GM21423 (cell line): ENCODE measurements at regions not wholly inside any gene's neighbourhood (a gene's known extent, or its start where the extent isn't known, plus 50 kb on each side); places are given as distances from the start of the nearest gene placed in this dataset.

Experiments
- ATAC-seq: cut with Tn5 transposase; IDR thresholded peaks from one replicate; pipeline ENCODE4 v1.9.1; 2021; ENCODE audit warnings: mild to moderate bottlenecking, moderate library complexity; ENCODE audit not compliant: unreplicated experiment

GRCh38 chr3:31135546-31135945 lies 241.1 kb upstream of the GADL1 start:
- ATAC-seq = no peak

GRCh38 chr3:31137718-31138465 lies 243.4 kb upstream of the GADL1 start:
- no peak for ATAC-seq

DNA sequence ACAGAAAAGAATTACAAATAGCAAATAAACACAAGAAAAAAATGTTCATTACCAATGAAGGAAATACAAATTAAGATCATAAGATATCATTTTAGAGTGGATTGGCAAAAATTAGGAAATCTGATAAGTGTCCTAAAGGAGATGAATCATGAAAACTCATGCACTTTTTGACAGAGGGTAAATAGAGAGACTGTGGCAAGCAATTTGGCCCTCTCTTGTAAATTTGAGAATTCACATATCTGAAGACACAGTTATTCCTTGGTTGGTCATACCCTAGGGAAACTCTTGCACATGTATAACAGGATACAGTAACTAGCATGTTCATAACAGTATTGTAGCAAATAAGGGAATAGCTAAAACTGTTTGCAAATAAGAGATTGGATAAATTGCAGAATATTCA lies 246.0 kb upstream of the GADL1 start:
- no peak for ATAC-seq

DNA sequence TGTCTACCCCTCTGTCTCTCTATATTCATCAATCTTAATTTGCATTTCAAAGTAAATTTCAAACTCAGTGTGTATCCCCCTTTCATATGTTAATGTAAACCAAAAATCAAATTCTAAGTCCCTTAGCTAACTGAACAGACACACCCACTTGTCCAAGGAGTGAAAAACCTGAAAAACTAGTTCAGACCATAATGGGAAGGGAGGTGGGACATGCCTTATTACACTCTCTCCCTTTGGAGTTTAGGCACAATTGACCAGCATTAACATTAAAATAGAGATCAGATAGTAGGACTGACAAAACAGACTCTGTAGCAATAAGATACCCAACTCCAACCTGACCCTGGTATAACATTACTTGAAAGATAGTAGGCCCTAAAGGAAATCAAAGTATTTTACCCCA lies 247.7 kb upstream of the GADL1 start:
- no peak for ATAC-seq

GRCh38 chr3:31142543-31142942 lies 248.1 kb upstream of the GADL1 start:
- no peak for ATAC-seq

DNA sequence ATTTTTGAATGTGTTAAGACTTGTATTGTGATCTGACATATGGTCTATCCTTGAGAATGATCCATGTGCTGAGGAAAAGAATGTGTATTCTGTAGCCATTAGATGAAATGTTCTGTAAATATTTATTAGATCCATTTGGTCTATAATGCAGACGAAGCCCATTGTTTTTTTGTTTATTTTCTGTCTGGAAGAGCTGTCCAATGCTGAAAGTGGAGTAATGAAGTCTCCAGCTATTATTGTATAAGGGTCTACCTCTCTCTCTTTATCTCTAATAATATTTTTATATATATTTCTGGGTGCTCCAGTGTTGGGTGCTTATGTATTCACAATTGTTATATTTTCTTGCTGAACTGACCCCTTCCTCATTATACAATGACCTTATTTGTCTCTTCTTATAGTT lies 250.6 kb upstream of the GADL1 start:
- ATAC-seq = no peak

DNA sequence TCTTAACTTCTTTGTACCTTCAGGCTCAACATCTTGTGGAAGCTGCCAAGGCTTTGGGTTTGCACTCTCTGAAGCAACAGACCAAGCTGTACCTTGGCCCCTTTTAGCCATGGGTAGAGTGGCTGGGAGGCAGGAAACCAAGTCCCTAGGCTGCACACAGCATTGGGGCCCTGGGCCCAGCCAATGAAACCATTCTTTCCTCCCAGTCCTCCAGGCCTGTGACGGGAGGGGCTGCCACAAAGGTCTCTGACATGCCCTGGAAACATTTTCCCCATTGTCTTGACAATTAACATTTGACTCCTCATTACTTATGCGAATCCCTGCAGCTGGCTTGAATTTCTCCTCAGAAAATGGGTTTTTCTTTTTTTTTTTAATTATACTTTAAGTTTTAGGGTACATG lies 253.1 kb upstream of the GADL1 start:
- no peak for ATAC-seq

- no peak for ATAC-seq
These were observed 262.7 kb upstream of the GADL1 start for GRCh38 chr3:31157047-31157694.

- ATAC-seq = no peak
These were observed 263.6 kb upstream of the GADL1 start for GRCh38 chr3:31157893-31158620.

DNA sequence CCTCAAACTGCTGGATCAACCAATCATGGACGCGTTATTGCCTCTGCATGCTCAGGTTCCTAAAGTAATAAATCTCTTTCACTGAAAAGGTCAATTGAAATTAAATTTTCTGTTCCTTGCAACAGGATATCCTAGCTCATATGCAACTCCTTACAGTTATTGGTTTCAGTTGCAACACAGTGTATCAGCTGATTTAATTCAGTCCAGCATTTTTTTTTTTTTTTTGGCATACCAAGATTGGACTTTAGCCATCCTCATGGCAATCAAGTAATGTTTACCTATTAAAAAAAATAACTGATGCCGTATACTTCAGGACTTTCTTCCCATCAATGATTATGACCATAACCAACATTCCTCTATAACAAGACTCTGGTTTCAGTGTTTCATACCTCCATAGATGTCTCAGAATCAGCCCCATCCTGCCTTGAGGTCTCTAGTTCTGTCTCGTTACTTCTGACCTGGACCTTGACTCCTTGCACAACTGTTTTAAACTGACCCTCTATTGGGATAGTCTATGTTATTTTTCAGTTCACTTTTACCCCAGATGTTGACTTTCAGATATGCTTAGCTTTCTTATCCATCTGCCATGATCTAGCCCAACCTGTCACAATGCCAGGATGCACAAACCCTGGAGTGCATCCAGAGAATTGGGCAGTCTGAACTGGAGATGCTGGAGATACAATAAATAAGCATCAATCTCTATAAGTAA lies 265.0 kb upstream of the GADL1 start:
- ATAC-seq = no peak

GRCh38 chr3:31161889-31162288 lies 267.4 kb upstream of the GADL1 start:
- ATAC-seq = no peak

GRCh38 chr3:31164381-31164780 lies 269.9 kb upstream of the GADL1 start:
- ATAC-seq = no peak

DNA sequence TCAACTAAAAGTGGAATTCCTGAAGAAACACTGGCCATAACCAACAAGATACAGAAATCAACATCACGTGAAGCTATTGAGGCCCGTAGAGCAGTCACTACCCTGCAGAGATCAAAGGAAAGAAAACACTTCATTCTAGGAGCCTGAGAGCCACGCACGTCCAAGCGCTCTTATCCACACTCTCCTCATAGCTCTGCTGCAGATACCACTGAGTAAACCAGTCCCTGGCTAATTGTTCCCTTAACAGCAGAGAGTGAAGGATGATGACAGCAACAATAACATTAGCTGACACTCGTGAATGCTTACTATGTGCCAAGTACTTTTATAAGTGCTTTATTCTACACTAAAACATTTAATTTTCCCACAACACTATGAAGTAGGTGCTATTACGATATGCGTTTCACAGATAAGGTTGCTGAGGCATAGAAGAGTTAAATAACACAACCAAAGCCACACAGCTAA lies 271.0 kb upstream of the GADL1 start:
- no peak for ATAC-seq

DNA sequence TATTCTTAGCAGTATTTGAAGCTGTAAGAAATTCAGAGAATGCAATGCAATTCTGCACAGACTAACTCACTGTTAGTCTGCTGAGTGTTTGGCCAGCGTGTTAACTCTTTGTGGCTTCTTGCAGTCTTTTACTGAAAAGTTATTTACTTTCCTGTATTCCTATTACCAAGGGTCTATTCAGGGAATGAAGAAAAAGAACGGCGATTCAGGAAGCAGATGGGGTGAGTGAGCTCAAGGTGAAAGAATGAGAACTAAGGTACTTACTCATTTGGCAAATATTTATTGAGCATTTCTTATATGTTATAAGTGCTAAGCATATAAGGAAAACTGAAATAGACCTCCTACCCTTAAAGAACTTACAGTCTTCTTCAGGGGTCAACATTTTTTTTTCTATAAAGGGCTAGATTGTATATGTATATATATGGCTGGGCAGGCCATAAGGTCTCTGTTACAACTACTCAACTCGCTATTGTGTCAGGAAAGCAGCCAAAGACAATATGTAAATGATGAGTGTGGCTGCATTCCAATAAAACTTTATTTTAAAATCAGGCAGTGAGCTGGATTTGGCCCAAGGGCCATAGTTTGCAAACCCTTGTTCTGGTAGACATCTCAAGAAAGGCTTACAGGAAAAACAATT lies 271.9 kb upstream of the GADL1 start:
- ATAC-seq = no peak

- ATAC-seq = no peak
These were observed 273.2 kb upstream of the GADL1 start for GRCh38 chr3:31167666-31168065.

GRCh38 chr3:31170932-31171670 lies 276.6 kb upstream of the GADL1 start:
- no peak for ATAC-seq

GRCh38 chr3:31172336-31172735 lies 277.9 kb upstream of the GADL1 start:
- no peak for ATAC-seq

DNA sequence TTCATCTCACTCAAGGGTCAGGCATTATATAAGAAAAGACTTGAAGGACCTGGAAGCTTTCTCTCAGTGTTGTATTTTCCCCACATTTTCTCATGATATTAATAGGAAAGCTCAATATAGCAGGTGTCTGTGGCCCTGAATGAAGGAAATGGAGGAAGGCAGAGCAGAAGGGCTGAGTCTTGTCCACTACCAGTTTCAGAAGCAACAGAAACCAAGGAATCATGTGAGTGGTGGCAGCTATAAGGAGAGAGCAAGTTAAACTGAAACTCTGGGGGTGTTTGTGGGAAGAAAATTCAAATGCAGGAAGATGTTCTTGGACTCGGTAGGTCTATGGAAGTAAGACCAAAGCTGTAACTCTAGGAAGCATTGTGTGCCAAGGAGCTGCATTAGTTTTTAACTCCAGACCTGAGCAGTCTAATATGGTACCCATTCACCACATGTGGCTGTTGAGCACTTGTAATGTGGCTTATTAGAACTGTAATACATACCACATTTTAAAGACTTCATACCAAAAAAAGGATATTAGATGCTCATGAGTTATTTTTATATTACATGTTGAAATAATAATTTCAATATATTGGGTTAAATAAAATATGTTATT lies 278.8 kb upstream of the GADL1 start:
- ATAC-seq = no peak

DNA sequence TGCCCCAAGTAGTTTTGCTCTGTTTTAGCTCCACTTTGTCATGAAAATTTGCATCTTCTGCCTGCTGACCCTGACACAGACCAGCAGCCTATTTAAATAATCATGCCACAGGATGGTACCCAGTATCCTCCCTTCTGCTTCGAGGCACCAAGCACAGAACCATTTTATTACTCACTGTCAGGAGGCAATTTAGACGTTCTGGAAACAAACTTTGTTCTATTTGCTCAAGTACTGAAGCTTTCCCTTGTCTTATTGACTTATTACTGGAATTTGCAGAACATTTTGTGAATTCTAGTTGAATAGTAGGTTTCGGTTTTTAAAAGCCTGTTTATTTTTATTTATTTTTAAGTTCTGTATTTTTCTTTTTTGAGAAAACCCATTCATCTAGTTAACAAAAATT lies 279.6 kb upstream of the GADL1 start:
- no peak for ATAC-seq

- no peak for ATAC-seq
These were observed 281.6 kb upstream of the GADL1 start for GRCh38 chr3:31176045-31176444.
